ENCODE measurements at regions not wholly inside any gene's neighbourhood (a gene's known extent, or its start where the extent isn't known, plus 50 kb on each side); places are given as distances from the start of the nearest gene placed in this dataset.

- TF ChIP-seq CTCF (IDR thresholded peaks at IDR 0.05; ENCODE audit: insufficient read depth, low read length) (no peak), POLR2AphosphoS5 (IDR thresholded peaks at IDR 0.05; ENCODE audit: low read depth) (no peak)
These were observed 742.0 kb upstream of the LRRTM4 start for GRCh38 chr2:78264130-78264529.
